ENCODE measurements at regions not wholly inside any gene's neighbourhood (a gene's known extent, or its start where the extent isn't known, plus 50 kb on each side); places are given as distances from the start of the nearest gene placed in this dataset.
"Not testable (repeated sequence)": the region's sequence is repeated elsewhere in the genome, so short reads cannot be mapped to it uniquely, and the experiment has no call there.

DNA sequence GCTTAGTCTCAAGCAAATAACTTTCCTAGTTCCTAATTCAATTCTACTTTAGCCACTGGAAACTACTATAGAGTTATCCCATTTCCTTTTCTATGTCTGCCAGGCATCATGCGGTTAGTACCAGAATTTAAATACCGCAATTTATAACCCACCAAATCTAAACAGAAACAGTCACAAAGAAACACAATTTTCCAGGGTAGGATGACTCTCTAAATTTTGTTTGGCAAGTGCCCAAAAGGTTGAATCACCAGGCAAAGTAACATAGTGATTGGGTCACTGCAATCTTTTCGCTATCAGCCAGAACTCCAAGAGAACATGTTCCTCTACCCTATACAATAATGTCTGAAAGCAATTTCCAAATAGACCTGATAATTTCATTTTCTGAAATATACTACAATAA, 240.2 kb upstream of the GRIA3 start:
- Histone ChIP-seq H3K27ac (no peak overlapping the region), H3K4me3 (no peak overlapping the region)
- TF ChIP-seq, protein P1, sequence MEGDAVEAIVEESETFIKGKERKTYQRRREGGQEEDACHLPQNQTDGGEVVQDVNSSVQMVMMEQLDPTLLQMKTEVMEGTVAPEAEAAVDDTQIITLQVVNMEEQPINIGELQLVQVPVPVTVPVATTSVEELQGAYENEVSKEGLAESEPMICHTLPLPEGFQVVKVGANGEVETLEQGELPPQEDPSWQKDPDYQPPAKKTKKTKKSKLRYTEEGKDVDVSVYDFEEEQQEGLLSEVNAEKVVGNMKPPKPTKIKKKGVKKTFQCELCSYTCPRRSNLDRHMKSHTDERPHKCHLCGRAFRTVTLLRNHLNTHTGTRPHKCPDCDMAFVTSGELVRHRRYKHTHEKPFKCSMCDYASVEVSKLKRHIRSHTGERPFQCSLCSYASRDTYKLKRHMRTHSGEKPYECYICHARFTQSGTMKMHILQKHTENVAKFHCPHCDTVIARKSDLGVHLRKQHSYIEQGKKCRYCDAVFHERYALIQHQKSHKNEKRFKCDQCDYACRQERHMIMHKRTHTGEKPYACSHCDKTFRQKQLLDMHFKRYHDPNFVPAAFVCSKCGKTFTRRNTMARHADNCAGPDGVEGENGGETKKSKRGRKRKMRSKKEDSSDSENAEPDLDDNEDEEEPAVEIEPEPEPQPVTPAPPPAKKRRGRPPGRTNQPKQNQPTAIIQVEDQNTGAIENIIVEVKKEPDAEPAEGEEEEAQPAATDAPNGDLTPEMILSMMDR (IDR thresholded peaks at IDR 0.05), result no peak
- DNase-seq (ENCODE audit: low spot score), result no peak

- no peak overlapping the region for H3K27ac ChIP-seq
Measured at GRCh38 chrX:122945328-122945727, 238.8 kb upstream of the GRIA3 start.

DNA sequence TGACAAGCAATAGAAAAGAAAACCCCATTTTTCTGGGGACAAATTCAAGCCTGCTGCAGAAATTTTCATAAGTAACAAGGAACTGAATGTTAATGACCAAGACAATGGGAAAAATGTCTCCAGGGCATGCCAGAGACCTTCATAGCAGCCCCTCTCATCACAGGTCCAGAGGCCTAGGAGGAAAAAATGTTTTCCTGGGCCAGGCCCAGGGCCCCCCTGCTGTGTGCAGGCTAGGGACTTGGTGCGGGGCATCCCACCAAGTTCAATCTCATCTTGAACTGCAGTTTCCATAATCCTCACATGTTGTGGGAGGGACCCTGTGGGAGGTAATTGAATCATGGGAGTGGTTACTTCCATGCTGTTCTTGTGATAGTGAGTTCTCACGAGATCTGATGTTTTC, 211.5 kb upstream of the GRIA3 start:
- Histone ChIP-seq H3K4me3 (no peak overlapping the region), H3K27ac (no peak overlapping the region)
- TF ChIP-seq, protein P1 (IDR thresholded peaks at IDR 0.05), result no peak

More at GRCh38 chrX:122945328-122945727, 238.8 kb upstream of the GRIA3 start:
- H3K4me3 ChIP-seq, result no peak overlapping the region
- DNase-seq (ENCODE audit: low spot score), result no peak
- TF ChIP-seq, protein P1 (IDR thresholded peaks at IDR 0.05), result no peak

DNA sequence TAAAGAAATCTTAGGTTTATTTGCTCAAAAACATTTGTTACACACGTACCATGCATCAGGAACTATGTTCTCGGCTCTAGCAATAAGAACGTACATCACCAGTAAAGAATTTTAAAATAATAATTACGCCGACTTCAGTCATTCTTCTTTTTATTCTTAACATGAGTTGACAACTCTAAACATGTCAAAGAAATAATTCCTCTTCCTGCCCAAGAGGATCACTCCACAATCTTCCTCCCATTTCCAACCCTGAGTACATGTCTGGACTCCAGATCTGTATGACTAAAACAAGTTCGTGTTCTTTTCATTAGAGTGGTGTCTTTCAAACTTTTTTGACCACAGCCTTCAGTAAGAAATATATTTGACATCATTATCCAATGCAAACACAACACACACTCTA, 201.6 kb upstream of the GRIA3 start:
- H3K27ac ChIP-seq, result no peak overlapping the region
- no peak for DNase-seq (ENCODE audit: low spot score)
- no peak overlapping the region for H3K4me3 ChIP-seq
- TF ChIP-seq, protein P1 (IDR thresholded peaks at IDR 0.05), result no peak

More for the DNA sequence above, 211.5 kb upstream of the GRIA3 start:
- no peak for DNase-seq (ENCODE audit: low spot score)

DNA sequence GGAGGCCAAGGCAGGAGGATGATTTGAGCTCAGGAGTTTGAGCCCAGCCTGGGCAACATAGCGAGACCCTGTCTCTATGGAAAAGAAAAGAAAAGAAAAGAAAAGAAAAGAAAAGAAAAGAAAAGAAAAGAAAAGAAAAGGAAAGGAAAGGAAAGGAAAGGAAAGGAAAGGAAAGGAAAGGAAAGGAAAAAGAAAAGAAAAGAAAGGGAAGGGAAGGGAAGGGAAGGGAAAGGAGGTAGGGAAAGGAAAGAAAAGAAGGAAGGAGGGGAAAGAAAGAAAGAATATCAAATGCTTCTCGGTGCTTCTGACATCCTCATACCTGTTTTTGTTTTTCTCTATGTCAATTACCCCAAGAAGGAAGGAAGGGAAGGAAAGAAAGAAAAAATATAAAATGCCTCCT, 181.2 kb upstream of the GRIA3 start:
- H3K27ac ChIP-seq; H3K4me3 ChIP-seq; DNase-seq (ENCODE audit: low spot score): not testable (repeated sequence)

DNA sequence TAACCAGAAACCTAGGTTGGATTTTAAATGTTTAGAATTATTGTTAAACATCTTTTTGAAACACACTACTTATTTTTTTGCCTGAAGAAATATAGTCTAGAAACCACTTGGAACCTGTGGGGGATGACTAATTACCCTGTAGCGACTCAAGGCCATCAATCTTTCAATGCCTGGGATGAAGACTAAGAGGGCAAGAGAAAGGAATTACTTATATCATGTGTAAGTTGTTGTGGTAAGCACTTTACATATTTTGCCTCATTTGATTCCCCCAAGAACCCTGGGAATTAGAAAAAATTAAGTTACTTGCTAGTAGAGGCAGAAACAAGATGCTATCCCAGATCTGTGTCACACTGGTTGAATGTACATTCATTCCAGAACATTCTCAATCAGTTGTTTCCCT, 170.9 kb upstream of the GRIA3 start:
- Histone ChIP-seq H3K4me3 (no peak overlapping the region), H3K27ac (no peak overlapping the region)
- TF ChIP-seq, protein P1 (IDR thresholded peaks at IDR 0.05), result no peak
- no peak for DNase-seq (ENCODE audit: low spot score)

DNA sequence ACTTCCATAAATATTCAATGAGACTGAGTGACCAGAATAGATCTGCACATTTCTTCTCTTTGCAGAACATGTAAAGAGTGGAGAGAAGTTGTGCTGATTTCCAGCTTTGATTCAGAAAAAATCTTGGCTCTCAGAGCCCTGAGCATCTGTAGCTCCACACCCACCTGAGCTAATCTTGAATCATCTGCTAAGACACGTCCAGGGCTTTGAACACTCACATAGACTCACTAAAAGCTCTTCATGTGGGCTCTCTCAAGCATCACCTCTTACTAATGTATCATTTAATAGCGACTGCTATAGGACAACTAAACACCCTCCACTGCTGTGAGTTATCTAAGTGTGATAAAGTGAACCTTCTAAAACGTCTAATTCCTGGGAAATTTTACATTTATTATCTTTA, 147.7 kb upstream of the GRIA3 start:
- Histone ChIP-seq H3K4me3 (no peak overlapping the region), H3K27ac (no peak overlapping the region)
- no peak for DNase-seq (ENCODE audit: low spot score)
- TF ChIP-seq, protein P1 (IDR thresholded peaks at IDR 0.05), result no peak

GRCh38 chrX:123049071-123049625, 134.9 kb upstream of the GRIA3 start:
- TF ChIP-seq, protein P1 (IDR thresholded peaks at IDR 0.05), result no peak
- no peak overlapping the region for H3K27ac ChIP-seq
- H3K4me3 ChIP-seq, result no peak overlapping the region
- no peak for DNase-seq (ENCODE audit: low spot score)

Measured in coronary artery (tissue), 2 donors.